ENCODE measurements at regions not wholly inside any gene's neighbourhood (a gene's known extent, or its start where the extent isn't known, plus 50 kb on each side); places are given as distances from the start of the nearest gene placed in this dataset.

- DNase-seq (ENCODE audit: low read depth, low spot score) = no peak
Observed at GRCh38 chr10:124265391-124265745, 153.4 kb downstream of the OAT start.

GRCh38 chr10:124264711-124265390 lies 153.9 kb downstream of the OAT start:
- no peak for DNase-seq (ENCODE audit: low read depth, low spot score)

DNA sequence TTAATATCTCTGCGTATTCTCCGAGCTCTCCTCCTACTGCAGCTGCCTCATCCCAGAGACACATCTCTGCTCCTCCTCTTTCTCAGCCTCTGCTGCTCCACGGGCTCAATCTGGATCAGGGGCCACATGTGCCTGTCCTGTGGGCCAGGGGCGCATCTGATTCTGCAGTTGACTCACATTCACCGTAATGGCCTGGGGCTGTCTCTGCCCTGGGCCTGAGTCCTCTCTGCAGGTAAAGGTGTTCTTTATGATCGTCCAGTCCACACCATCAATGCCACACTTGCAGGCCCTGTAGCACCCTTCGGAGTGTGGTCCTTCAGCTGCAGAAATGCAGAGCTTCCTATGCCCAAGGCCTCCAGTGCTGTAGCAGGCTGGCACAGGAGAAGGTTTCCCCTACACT lies 154.5 kb downstream of the OAT start:
- no peak for DNase-seq (ENCODE audit: low read depth, low spot score)

- DNase-seq (ENCODE audit: low read depth, low spot score) = no peak
Observed at GRCh38 chr10:124263726-124264125, 155.0 kb downstream of the OAT start.

- no peak for DNase-seq (ENCODE audit: low read depth, low spot score)
Observed at GRCh38 chr10:124262971-124263370, 155.8 kb downstream of the OAT start.

DNA sequence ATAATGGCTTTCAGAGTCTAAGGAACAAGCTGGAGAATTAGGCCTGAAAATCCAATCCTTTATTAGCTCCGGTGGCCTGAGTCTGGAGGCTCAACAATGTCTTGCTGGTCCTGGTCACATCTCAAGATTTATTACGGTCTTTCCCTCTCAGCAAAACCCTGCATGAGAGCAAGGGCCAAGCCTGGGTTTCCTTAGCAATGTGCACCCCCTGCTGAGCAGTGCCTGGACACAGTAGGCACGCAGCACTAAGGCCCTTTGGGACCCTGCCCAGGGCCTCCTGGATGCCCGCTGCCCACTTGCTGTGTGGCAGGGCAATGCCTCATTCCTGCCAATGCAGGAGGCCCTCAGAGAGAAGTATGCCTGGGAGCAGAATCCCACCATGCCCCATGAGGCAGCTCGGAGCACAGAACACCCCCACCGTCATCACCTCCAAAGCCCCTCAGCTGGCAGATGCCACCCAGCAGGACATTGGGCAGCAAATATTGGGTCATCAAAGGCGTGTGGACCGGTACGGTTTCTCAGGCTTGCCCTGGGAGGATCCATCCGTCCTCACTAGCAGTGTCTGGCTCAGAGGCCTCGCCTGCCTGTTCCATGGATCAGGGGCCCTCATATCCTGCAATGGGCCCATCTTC lies 156.4 kb downstream of the OAT start:
- DNase-seq (ENCODE audit: low read depth, low spot score) = no peak

- no peak for DNase-seq (ENCODE audit: low read depth, low spot score)
Observed at GRCh38 chr10:124259139-124259825, 159.4 kb downstream of the OAT start.

- DNase-seq (ENCODE audit: low read depth, low spot score) = no peak
Observed at GRCh38 chr10:124257781-124258180, 160.9 kb downstream of the OAT start.

GRCh38 chr10:124256151-124256550 lies 162.6 kb downstream of the OAT start:
- no peak for DNase-seq (ENCODE audit: low read depth, low spot score)

- no peak for DNase-seq (ENCODE audit: low read depth, low spot score)
Observed at GRCh38 chr10:124255556-124255955, 162.2 kb upstream of the CHST15 start.

DNA sequence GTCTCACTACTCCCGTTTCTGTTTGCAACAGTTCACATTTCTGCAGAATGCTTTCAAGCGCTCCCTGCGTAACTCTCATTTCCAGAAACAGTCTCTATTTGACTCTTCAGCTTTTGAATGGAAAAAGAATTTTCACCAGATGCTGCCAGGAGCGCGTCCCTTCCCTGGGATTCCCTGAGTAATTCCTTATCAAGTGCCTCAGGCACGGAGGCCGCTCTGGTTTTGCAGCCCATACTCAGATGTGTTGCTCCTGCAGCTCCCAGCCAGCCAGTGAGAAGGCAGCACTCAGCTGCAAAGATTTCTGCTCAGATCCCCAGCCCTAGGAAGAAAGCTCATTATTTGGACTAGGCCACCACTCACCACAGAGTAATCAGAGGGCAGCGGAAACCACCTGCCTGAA lies 161.1 kb upstream of the CHST15 start:
- no peak for DNase-seq (ENCODE audit: low read depth, low spot score)

GRCh38 chr10:124253006-124253405 lies 159.6 kb upstream of the CHST15 start:
- DNase-seq (ENCODE audit: low read depth, low spot score) = no peak

- DNase-seq (ENCODE audit: low read depth, low spot score) = no peak
Observed at GRCh38 chr10:124252097-124252715, 158.8 kb upstream of the CHST15 start.

DNA sequence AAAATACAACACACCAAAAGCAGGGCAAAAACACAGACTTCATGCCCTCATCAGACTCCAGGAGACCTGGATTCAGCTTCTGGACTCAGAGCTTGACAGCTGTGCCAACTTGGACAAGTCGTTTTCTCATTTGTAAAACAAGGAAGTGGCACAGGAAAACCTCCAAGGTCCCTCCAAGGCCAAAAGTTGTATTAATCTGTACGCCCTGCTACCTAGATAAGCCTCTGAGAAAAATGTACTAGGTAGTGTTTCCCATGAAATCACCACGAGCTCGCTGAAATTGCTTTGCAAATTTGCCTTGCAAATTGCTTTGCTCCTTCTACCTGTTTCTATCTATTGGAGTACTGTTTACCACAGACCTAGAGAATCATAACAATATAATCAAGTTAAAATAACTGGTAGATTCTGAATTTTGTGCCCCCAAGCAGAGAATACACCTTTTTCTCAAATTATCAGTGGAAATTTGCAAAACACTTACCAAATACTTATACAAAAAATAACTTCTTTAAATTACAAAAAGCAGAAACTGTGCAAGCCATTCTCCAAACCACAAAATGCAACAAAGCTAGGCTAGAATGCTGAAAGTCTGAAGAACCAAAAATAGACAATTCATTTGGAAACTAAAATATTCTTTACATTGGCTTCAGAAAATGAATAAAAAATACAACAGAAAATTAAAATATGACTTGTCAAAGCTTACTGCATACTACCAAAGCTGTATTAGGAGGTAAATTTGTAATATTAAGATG lies 158.1 kb upstream of the CHST15 start:
- DNase-seq (ENCODE audit: low read depth, low spot score) = no peak

- no peak for DNase-seq (ENCODE audit: low read depth, low spot score)
Observed at GRCh38 chr10:124250506-124250905, 157.1 kb upstream of the CHST15 start.

DNA sequence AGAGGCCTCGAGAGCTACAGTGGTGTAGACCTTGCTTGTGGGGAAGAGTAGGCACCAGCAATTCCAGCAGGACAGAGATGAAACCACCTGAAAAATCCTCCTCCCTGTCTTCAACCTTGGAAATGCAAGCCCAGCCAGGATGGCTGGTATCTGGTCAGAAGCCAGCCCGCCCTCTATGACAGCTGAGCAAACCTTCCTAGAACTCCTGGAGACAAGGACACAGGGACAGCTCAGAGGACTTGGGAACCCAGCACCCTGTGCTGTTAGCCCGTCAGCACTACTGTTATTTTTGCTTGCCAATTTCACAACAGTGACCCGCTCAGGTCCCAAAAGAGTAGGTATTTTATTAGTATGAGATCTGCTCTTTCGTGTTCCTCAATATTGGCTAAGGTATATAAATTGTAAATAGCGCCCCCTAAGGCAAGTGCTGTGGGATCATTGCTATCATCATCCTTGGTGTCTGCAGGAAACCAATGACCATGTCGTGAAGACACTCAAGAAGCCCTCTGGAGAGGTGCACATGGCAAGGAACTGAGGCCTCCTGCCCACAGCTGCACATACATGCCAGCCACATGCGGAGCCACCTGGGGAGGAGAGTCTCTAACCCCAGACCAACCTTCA lies 156.5 kb upstream of the CHST15 start:
- no peak for DNase-seq (ENCODE audit: low read depth, low spot score)

- DNase-seq (ENCODE audit: low read depth, low spot score) = no peak
Observed at GRCh38 chr10:124249196-124249595, 155.8 kb upstream of the CHST15 start.

DNA sequence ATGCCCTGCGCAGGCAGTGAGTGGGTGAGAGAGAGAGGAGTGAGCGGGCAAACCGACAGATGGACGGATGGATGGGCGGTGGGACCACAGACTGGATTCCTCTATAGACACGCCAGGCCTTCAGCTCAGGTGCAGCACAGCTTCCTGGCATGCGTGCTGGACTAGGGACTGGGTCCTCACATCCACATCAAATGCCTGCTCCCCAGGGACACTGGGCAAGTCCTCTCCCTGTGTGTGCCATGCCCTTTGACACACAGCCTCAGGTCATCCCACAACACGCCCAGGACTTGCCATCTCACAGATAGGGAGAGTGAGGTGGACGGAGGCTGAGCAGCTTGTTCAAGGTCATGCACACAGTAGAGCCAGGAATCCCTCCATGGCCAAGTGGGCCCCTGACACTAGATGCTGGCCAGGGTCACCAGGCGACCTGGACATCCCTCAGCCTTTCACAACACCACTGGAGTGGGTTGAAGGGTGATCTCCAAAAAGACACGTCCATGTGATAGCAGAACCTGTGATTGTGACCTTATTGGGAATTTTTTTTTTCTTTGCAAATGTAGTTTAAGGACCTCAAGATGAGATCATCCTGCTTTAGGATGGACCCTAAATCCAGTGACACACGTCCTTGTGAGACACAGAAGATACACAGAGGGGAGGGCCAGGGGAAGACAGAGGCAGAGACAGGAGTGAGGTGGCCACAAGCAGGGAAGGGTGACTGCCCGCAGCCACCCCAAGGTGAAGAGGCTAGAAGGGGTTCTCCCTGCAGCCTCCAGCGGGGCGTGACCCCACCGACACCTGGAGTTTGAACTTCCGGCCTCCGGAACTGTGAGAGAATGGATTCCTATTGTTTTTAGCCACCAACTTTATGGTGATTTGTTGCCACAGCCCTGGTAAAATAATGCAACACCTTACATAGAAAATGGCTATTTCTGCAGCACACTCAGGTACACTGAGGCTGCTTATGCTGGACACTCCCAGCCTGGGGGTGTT lies 155.0 kb upstream of the CHST15 start:
- DNase-seq (ENCODE audit: low read depth, low spot score) = no peak

GRCh38 chr10:124245806-124246440 lies 152.5 kb upstream of the CHST15 start:
- no peak for DNase-seq (ENCODE audit: low read depth, low spot score)

- no peak for DNase-seq (ENCODE audit: low read depth, low spot score)
Observed at GRCh38 chr10:124245191-124245590, 151.8 kb upstream of the CHST15 start.

Measured in brain pericyte (primary cell).